ENCODE measurements at regions not wholly inside any gene's neighbourhood (a gene's known extent, or its start where the extent isn't known, plus 50 kb on each side); places are given as distances from the start of the nearest gene placed in this dataset.

- TF ChIP-seq CTCF (IDR thresholded peaks at IDR 0.05): no peak
- no peak for TF ChIP-seq POLR2A (IDR thresholded peaks at IDR 0.05)
Measured at GRCh38 chr18:22550366-22550765, 132.7 kb upstream of the CTAGE1 start.

Data from body of pancreas (tissue), 4 donors.